H54 (cell line): ENCODE measurements at regions not wholly inside any gene's neighbourhood (a gene's known extent, or its start where the extent isn't known, plus 50 kb on each side); places are given as distances from the start of the nearest gene placed in this dataset.

ENCODE experiments used
- DNase-seq: peaks from one replicate; pipeline ENCODE4 v3.0.0; 2011; ENCODE audit warnings: low spot score, mixed read lengths; ENCODE audit not compliant: insufficient read length
- FAIRE-seq: peaks from 3 replicates; lab custom pipeline; 2011; peaks lifted over from hg19 to GRCh38; lab: Jason Lieb, UNC
- POLR2A ChIP-seq: IDR thresholded peaks from 2 replicates; pipeline ENCODE4 v1.6.1; 2011; ENCODE audit warnings: low read depth, mild to moderate bottlenecking, low read length

GRCh38 chr3:159559771-159560170, 428.9 kb upstream of the IL12A start:
- TF ChIP-seq POLR2A, result no peak
- no peak for DNase-seq
- no peak for FAIRE-seq

DNA sequence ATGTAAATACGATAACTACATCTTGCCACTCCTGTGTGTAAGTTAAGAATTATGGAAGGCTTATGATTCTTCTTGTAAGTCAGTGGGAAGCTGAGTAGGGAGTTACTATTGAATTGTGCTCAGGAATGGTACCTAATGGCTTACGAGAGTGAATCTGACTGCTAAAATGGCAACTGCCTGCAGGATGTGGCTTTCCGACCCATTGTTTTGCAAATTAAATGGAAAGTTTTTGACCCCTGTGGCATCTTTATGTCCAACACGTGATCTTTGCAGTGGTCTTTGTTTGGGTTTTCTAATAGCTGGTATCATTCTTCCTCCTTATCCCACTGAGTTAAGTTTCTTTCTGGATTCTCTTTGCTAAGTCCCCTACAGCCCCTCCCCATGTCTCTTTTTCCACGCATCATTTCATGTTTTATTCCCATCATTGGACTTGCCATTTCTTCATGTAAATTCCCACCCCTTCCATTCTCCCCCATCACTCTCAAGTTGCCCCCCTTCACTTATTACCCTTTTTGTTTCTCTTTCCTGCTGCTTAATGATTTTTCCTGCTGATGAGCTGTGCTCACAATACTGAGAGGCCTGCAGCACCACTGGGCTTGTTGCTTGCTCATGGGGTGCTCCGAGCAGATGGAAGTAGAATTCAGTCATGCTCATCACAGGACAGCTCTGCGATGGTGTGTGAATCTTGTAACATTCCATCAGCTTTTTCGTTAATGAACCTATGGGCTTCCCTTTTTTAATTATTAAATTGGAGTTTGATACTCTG, 428.2 kb upstream of the IL12A start:
- DNase-seq (no peak), FAIRE-seq (no peak)
- no peak for TF ChIP-seq POLR2A

DNA sequence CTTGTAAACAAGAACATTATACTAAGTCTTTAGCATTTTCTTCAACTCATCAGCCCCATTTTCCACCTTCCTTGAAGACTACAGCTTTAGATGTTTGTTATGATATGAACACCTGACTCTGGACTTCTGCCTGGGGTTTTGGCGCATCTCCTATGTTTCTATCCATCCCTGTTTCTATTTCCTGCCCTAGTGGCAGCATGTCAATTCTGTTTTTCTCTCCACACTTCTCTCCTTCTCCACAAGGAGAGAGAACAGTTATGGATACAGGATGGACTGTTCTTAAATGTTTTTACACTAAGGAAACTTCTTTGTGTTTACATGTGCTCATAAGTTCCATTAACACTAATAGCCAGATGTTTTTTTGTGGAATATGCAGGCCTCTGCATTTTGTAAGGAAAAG, 423.3 kb upstream of the IL12A start:
- FAIRE-seq (no peak), DNase-seq (no peak)
- TF ChIP-seq POLR2A, result no peak

DNA sequence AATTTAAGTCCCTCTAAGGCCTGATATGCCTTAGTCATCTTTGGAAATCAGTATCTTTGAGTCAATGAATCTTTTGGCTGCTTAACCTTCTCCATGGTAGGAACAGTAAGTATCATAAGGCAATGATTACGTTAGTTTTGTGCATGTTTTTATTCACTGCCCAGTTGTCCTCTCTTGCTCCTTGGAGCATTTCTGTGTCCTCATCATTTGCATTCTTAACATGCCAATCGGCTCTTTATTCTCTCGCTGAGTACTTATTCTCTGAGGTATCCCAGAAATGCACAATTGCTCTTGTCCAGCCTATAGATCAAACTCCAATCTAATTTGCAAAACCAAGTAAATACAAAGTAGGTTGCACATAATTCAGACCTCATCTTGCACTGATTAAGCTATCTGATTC, 405.0 kb upstream of the IL12A start:
- no peak for DNase-seq

GRCh38 chr3:159584421-159584820, 404.2 kb upstream of the IL12A start:
- peak; percentile 53 for FAIRE-seq
- DNase-seq, result no peak
- TF ChIP-seq POLR2A, result no peak

More for the DNA sequence above, 405.0 kb upstream of the IL12A start:
- TF ChIP-seq POLR2A, result no peak
- peak; percentile 57 for FAIRE-seq

- DNase-seq (peak; percentile 6), FAIRE-seq (peak; percentile 90)
- TF ChIP-seq POLR2A, result no peak
Observed at GRCh38 chr3:159586571-159587202, 401.9 kb upstream of the IL12A start.

DNA sequence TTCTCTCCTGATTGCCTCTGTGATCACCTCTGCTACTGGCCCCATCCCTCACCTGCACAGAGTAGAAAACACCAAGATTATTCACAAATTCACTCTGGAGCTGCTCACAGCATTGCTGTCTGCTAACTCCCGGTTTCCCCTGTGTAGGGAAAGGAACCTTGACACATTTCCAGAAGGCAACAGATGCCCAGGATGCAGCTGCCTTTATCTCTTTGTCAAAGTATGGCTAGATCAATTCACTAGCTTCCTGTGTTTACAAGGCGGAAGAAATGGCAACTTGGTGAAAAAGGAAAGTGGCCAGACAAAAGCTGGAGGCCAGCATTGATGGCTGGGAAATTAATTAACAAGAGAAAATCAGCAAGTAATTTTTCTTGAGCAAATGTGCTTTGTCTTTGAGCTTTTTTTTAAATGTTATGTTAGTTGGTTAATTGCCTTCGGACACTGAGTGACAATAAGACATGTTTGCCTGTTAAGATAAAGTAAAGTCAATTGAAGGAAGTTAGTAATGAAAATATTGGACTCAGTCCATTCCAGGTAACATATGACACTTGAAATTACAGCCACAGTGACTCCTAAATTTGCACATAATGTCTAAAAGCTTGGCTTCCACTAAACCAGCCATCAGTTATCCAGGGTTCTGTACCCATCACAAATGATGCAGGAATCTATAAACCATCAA, 394.6 kb upstream of the IL12A start:
- FAIRE-seq, result no peak
- no peak for TF ChIP-seq POLR2A
- no peak for DNase-seq

- FAIRE-seq, result no peak
- DNase-seq, result no peak
- no peak for TF ChIP-seq POLR2A
Observed at GRCh38 chr3:159600291-159600690, 388.3 kb upstream of the IL12A start.

DNA sequence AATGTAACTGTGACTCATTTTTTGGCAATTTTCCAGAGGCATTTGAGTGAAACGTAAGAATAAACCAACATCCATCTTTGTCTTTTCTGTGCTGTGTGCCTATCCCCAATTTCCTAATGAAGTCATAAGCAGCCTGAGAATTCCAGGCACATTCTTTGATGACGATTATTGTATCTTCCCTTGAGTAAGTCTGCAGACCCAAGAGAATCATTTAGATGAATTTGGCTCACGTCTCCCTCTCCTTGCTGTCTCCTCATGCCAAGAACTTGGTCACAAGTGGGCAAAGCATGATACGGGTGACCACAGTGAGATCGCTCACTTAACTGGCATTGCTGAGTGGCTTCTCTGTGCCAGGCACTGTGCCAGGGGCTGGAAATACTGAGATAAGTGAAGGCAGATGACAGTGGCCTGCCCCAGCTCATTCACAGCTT, 384.5 kb upstream of the IL12A start:
- no peak for DNase-seq
- TF ChIP-seq POLR2A, result no peak
- FAIRE-seq, result no peak

DNA sequence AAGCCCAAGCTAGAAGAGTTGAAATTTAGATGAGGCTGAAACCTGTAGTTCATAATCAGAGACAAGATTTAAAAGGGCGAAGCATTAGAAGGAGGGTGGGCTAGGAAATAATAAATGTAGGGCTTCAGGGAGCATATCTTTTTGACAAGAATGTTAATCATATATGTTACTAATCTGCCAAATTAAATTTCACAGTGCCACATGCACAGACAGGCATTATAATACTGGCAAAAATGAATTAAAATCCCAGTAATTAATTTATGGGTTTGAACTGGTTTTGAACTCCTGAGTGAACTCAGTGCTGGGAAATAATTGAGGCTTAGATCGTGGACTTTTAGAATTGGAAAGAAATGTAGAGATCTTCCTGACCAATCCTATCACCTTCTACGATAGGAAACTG, 383.5 kb upstream of the IL12A start:
- no peak for DNase-seq
- FAIRE-seq, result no peak
- no peak for TF ChIP-seq POLR2A

GRCh38 chr3:159605776-159606175, 382.9 kb upstream of the IL12A start:
- no peak for TF ChIP-seq POLR2A
- FAIRE-seq, result no peak
- no peak for DNase-seq

- no peak for TF ChIP-seq POLR2A
- FAIRE-seq (no peak), DNase-seq (no peak)
Observed at GRCh38 chr3:159607856-159608255, 380.8 kb upstream of the IL12A start.

DNA sequence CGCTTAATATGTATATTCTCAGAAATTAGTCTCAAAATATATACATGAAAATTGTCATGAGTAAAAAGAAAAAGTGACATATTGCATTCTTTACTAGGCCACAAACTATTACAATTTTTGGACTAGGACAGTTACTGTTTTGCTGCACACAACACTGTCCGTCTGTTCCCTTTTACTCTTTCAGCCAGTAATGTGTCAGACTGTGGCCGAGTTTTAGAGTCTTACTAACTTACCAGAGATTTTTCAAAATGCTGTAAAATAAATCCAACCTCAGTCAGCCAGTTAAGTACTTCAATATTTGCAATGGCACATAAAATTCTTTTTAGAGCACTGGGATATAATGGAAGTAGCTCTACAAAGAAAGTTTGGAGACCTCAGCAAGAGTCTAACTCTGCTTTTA, 380.3 kb upstream of the IL12A start:
- TF ChIP-seq POLR2A, result no peak
- FAIRE-seq (no peak), DNase-seq (no peak)

- DNase-seq (no peak), FAIRE-seq (no peak)
- TF ChIP-seq POLR2A, result no peak
Observed at GRCh38 chr3:159609625-159610024, 379.0 kb upstream of the IL12A start.
